Loucy (cell line): ENCODE measurements at regions not wholly inside any gene's neighbourhood (a gene's known extent, or its start where the extent isn't known, plus 50 kb on each side); places are given as distances from the start of the nearest gene placed in this dataset.
"Not testable (repeated sequence)": the region's sequence is repeated elsewhere in the genome, so short reads cannot be mapped to it uniquely, and the experiment has no call there.

ENCODE experiments used
- CTCF ChIP-seq: fragments of 200-600 bp; sonication (generic); conservative IDR thresholded peaks from 2 replicates; pipeline ENCODE4 v1.5.1; 2014; ENCODE audit warnings: mild to moderate bottlenecking, antibody characterized with exemption, low read length
- EZH2phosphoT487 ChIP-seq: fragments of 200-600 bp; IDR thresholded peaks from 2 replicates; pipeline ENCODE4 v1.6.1; 2018; ENCODE audit warnings: antibody characterized with exemption, mild to moderate bottlenecking, moderate library complexity, borderline replicate concordance

- TF ChIP-seq CTCF, EZH2phosphoT487: not testable (repeated sequence)
Measured at GRCh38 chr6:113724927-113725326, 132.2 kb upstream of the MARCKS start.
